A673 (cell line): ENCODE measurements at regions not wholly inside any gene's neighbourhood (a gene's known extent, or its start where the extent isn't known, plus 50 kb on each side); places are given as distances from the start of the nearest gene placed in this dataset.
"Not testable (repeated sequence)": the region's sequence is repeated elsewhere in the genome, so short reads cannot be mapped to it uniquely, and the experiment has no call there.

Source experiments
- BruUV-seq: library from RNA; stranded (reverse); fragments of 400-500 nt; replicated peaks from 2 replicates; lab custom pipeline; 2021; lab: Mats Ljungman, UMichigan
- CTCF ChIA-PET: fragments of 300-600 bp; sonication (Branson Sonifier 250); formaldehyde crosslinking; loops from one replicate; lab custom pipeline; 2022; ENCODE audit warnings: antibody characterized with exemption; lab: Charles Lee
- POLR2A ChIA-PET: fragments of 300-600 bp; sonication (Branson Sonifier 250); formaldehyde crosslinking; loops from one replicate; lab custom pipeline; 2022; ENCODE audit warnings: antibody characterized with exemption; ENCODE audit not compliant: low non-redundant PET; lab: Charles Lee
- DNase-seq: peaks from one replicate; pipeline ENCODE4 v3.0.0-alpha.2; 2015; ENCODE audit warnings: low spot score
- H3K27ac ChIP-seq: fragments of 200-600 bp; sonication (generic); 2 replicates; pipeline ENCODE4 v1.5.1; 2016; ENCODE audit warnings: mixed run types, low read depth, mild to moderate bottlenecking, mixed read lengths, antibody characterized with exemption, low read length; ENCODE audit not compliant: poor library complexity, severe bottlenecking
- H3K27me3 ChIP-seq: fragments of 200-600 bp; sonication (generic); replicated peaks from 2 replicates; pipeline ENCODE4 v1.6.1; 2017; ENCODE audit warnings: mixed run types, low read depth, mild to moderate bottlenecking, mixed read lengths, antibody characterized with exemption, low read length; ENCODE audit not compliant: insufficient read depth, poor library complexity
- H3K36me3 ChIP-seq: fragments of 200-600 bp; sonication (generic); 2 replicates; pipeline ENCODE4 v1.6.1; 2016; ENCODE audit warnings: mixed run types, mild to moderate bottlenecking, mixed read lengths, antibody characterized with exemption, low read length; ENCODE audit not compliant: insufficient read depth, poor library complexity, severe bottlenecking
- H3K4me1 ChIP-seq: fragments of 200-600 bp; sonication (generic); 2 replicates; pipeline ENCODE4 v1.6.1; 2017; ENCODE audit warnings: mixed run types, mild to moderate bottlenecking, mixed read lengths, antibody characterized with exemption, low read length; ENCODE audit not compliant: insufficient read depth, poor library complexity, severe bottlenecking
- H3K4me3 ChIP-seq: fragments of 200-600 bp; sonication (generic); 2 replicates; pipeline ENCODE4 v1.5.1; 2016; ENCODE audit warnings: low read depth, mixed run types, mild to moderate bottlenecking, mixed read lengths, low read length; ENCODE audit not compliant: poor library complexity, severe bottlenecking
- H3K9me3 ChIP-seq: fragments of 200-600 bp; sonication (generic); 2 replicates; pipeline ENCODE4 v1.6.1; 2016; ENCODE audit warnings: mixed run types, low read depth, mild to moderate bottlenecking, mixed read lengths, antibody characterized with exemption, low read length; ENCODE audit not compliant: poor library complexity, severe bottlenecking
- EZH2 ChIP-seq: fragments of 200-600 bp; sonication (generic); IDR thresholded peaks from 2 replicates; pipeline ENCODE4 v1.6.1; 2017; ENCODE audit warnings: borderline replicate concordance, low read depth, mild to moderate bottlenecking, mixed read lengths, antibody characterized with exemption, low read length; ENCODE audit not compliant: poor library complexity, severe bottlenecking
- intact Hi-C: fragments of 100-400 bp; cut with micrococcal nuclease; formaldehyde crosslinking; loops from one replicate; pipeline ENCODE4 v1.10.0; 2022; ENCODE audit not compliant: unreplicated experiment
- TF ChIP-seq, protein P1 (sequence below): fragments of 300-800, 200-600 bp; sonication (generic); conservative IDR thresholded peaks from 2 replicates; pipeline ENCODE4 v1.5.1; 2017; ENCODE audit warnings: low read depth, mild to moderate bottlenecking, antibody characterized with exemption, low read length, moderate library complexity, mixed read lengths

DNA sequence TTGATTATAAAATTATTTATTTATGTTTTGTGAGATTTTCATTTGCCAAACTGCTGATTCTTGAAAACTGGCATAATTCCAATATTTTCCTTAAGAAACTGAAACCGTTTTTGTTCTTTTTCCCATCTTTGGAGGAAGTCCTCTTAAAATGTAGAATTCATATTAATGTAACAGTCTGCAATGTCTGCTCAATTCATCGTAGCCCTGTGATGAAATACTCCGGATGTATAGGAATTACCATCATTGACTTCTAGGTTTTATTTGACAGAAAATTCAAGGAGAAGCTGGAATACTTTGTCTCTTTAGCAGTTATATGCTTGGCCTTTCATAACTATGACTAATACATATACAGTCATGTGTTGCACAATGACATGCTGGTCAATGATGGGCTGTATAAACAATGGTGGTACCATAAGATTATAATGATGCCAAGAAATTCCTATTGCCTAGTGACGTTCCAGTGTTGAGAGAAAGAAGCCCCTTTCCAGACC lies 185.0 kb upstream of the GPRIN3 start:
- POLR2A ChIA-PET: no interaction called here
- BruUV-seq: no TSS peak
- no peak for TF ChIP-seq EZH2
- TF ChIP-seq, protein P1, sequence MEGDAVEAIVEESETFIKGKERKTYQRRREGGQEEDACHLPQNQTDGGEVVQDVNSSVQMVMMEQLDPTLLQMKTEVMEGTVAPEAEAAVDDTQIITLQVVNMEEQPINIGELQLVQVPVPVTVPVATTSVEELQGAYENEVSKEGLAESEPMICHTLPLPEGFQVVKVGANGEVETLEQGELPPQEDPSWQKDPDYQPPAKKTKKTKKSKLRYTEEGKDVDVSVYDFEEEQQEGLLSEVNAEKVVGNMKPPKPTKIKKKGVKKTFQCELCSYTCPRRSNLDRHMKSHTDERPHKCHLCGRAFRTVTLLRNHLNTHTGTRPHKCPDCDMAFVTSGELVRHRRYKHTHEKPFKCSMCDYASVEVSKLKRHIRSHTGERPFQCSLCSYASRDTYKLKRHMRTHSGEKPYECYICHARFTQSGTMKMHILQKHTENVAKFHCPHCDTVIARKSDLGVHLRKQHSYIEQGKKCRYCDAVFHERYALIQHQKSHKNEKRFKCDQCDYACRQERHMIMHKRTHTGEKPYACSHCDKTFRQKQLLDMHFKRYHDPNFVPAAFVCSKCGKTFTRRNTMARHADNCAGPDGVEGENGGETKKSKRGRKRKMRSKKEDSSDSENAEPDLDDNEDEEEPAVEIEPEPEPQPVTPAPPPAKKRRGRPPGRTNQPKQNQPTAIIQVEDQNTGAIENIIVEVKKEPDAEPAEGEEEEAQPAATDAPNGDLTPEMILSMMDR: no peak
- no peak overlapping the region for H3K4me3 ChIP-seq
- H3K27me3 ChIP-seq: no peaks in the 10 kb centered on the region
- no peaks in the 10 kb centered on the region for H3K9me3 ChIP-seq
- DNase-seq: peak; percentile 2
- peaks cover 14% of the 10 kb centered on the region for H3K4me1 ChIP-seq
- no peaks in the 10 kb centered on the region for H3K36me3 ChIP-seq
- no peak overlapping the region for H3K27ac ChIP-seq
- CTCF ChIA-PET: no interaction called here
- intact Hi-C loops: no loop called here

DNA sequence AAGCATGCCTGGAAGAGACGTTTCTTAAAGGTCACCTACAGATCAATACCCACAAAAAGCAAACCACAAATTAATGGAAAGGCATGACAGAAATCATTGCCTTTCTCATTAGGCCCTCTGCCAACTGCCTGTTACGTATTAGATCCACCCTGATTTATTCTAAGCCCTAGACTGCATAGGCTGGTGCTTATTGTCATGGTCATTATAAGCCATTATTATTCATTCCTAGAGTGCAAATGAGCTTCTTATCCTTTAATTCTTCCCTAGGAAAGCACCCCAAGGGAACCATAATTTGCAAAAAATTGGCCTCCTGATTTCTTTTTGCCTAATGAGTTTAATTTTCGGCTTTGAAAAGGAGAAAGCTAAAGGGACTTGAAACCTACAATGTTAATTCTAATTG lies 184.2 kb upstream of the GPRIN3 start:
- TF ChIP-seq, protein P1: no peak
- no peak for TF ChIP-seq EZH2
- no TSS peak for BruUV-seq
- Histone ChIP-seq H3K9me3 (no peaks in the 10 kb centered on the region), H3K27ac (no peak overlapping the region), H3K36me3 (no peaks in the 10 kb centered on the region), H3K27me3 (no peaks in the 10 kb centered on the region), H3K4me3 (no peak overlapping the region), H3K4me1 (peaks cover 14% of the 10 kb centered on the region)
- CTCF ChIA-PET: no interaction called here
- POLR2A ChIA-PET: no interaction called here
- intact Hi-C loops: no loop called here
- peak; percentile 20 for DNase-seq

DNA sequence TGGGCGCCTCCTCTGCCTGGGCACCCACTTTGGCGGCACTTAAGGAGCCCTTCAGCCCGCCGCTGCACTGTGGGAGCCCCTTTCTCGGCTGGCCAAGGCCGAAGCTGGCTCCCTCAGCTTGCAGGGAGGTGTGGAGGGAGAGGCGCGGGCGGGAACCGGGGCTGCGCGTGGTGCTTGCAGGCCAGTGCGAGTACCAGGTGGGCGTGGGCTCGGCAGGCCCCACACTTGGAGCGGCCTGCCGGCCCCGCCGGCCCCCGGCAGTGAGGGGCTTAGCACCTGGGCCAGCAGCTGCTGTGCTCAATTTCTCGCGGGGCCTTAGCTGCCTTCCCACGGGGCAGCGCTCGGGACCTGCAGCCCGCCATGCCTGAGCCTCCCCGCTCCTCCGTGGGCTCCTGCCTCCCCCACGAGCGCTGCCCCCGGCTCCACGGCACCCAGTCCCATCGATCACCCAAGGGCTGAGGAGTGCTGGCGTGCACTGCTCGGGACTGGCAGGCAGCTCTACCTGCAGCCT lies 182.4 kb upstream of the GPRIN3 start:
- POLR2A ChIA-PET, H3K27me3 ChIP-seq, H3K9me3 ChIP-seq, CTCF ChIA-PET, H3K4me3 ChIP-seq, H3K27ac ChIP-seq, H3K36me3 ChIP-seq, BruUV-seq, DNase-seq: not testable (repeated sequence)
- intact Hi-C loops: loop anchor here (10.0 kb wide), 2 partner anchors 165 to 385 kb away; no protein-coding TSS in a partner anchor
- peaks cover 14% of the 10 kb centered on the region for H3K4me1 ChIP-seq

DNA sequence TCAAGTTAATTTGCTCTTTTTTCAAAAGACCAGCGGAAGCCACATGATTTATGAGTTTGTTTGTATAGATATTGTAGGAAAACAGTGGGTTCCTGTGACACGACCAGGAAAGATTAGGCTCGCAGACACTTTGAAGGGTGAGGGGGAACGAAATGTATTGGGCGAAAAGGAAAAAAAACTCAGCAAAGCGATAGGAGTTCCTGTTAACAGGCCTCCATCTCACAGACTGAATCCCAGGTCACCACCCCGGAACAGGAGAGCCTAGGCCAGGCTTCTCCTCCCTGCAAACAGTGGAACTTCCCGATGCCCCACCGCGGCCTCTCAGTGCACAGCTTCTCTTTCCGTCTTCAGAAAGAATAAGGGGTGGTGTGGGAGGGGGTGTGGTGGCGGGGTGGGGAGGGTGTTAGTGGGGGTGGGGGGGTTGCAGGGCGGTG lies 181.8 kb upstream of the GPRIN3 start:
- no peak for TF ChIP-seq EZH2
- TF ChIP-seq, protein P1: no peak
- Histone ChIP-seq H3K9me3 (no peaks in the 10 kb centered on the region), H3K27ac (no peak overlapping the region), H3K4me3 (no peak overlapping the region), H3K4me1 (peaks cover 14% of the 10 kb centered on the region), H3K36me3 (no peaks in the 10 kb centered on the region), H3K27me3 (no peaks in the 10 kb centered on the region)
- no peak for DNase-seq
- BruUV-seq: no TSS peak
- intact Hi-C loops: loop anchor here (10.0 kb wide), 2 partner anchors 165 to 385 kb away; no protein-coding TSS in a partner anchor
- POLR2A ChIA-PET: no interaction called here
- CTCF ChIA-PET: no interaction called here
